ENCODE measurements at regions not wholly inside any gene's neighbourhood (a gene's known extent, or its start where the extent isn't known, plus 50 kb on each side); places are given as distances from the start of the nearest gene placed in this dataset.

DNA sequence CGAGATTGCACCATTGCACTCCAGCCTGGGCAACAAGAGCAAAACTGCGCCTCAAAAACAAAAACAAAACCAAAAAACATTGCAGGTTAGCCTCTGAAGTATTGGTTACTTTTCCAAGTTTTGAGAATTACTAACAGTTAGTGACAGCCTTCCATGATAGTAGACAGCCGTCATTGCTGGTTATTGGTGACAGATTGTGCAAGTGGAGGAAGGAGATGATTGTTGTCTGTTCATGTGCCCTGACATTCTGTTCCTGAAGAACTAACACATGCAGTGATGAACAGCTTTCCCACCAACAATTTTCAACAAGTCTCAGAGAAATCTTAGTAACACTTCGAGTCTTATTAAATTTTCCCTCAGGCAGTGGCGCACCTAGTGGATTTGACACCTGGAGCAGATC lies 89.3 kb upstream of the NAP1L1 start:
- TF ChIP-seq, protein P1, sequence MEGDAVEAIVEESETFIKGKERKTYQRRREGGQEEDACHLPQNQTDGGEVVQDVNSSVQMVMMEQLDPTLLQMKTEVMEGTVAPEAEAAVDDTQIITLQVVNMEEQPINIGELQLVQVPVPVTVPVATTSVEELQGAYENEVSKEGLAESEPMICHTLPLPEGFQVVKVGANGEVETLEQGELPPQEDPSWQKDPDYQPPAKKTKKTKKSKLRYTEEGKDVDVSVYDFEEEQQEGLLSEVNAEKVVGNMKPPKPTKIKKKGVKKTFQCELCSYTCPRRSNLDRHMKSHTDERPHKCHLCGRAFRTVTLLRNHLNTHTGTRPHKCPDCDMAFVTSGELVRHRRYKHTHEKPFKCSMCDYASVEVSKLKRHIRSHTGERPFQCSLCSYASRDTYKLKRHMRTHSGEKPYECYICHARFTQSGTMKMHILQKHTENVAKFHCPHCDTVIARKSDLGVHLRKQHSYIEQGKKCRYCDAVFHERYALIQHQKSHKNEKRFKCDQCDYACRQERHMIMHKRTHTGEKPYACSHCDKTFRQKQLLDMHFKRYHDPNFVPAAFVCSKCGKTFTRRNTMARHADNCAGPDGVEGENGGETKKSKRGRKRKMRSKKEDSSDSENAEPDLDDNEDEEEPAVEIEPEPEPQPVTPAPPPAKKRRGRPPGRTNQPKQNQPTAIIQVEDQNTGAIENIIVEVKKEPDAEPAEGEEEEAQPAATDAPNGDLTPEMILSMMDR (IDR thresholded peaks at IDR 0.05) = no peak
- TF ChIP-seq POLR2A (IDR thresholded peaks at IDR 0.05) (no peak), POLR2AphosphoS5 (IDR thresholded peaks at IDR 0.05) (no peak)

Data from breast epithelium (tissue), 3 donors.